ENCODE measurements at regions not wholly inside any gene's neighbourhood (a gene's known extent, or its start where the extent isn't known, plus 50 kb on each side); places are given as distances from the start of the nearest gene placed in this dataset.

- Histone ChIP-seq H3K9me2 (replicated peaks; ENCODE audit: low read length) (no peaks in the 10 kb centered on the region), H3K27ac (ENCODE audit: low read length) (no peak overlapping the region), H3K4me1 (ENCODE audit: insufficient read depth, low read length) (no peaks in the 10 kb centered on the region), H3K27me3 (ENCODE audit: low read length) (no peaks in the 10 kb centered on the region), H3K9me3 (ENCODE audit: low read length) (no peaks in the 10 kb centered on the region), H3F3A (ENCODE audit: low read length, unreplicated experiment) (no peaks in the 10 kb centered on the region), H4K20me1 (ENCODE audit: low read length) (no peaks in the 10 kb centered on the region), H3K9ac (ENCODE audit: low read length) (no peak overlapping the region), H3K79me2 (ENCODE audit: low read length) (no peaks in the 10 kb centered on the region), H2AFZ (ENCODE audit: low read length) (no peak overlapping the region), H3K36me3 (ENCODE audit: low read depth, low read length) (no peaks in the 10 kb centered on the region), H3K4me3 (ENCODE audit: low read length) (no peak overlapping the region), H3K4me2 (ENCODE audit: low read length) (no peak overlapping the region)
- peak; percentile 52 for DNase-seq
- intact Hi-C loops (cut with micrococcal nuclease), result no loop called here
- ATAC-seq, result no peak
- ChIA-PET POLR2A (ENCODE audit: unreplicated experiment) (no interaction called here), CTCF (no interaction called here)
- TF ChIP-seq EZH2phosphoT487 (IDR thresholded peaks at IDR 0.05; ENCODE audit: borderline replicate concordance, low read length) (no peak), CTCF (conservative IDR thresholded peaks at IDR 0.05; ENCODE audit: low read depth, low read length) (no peak)
- BruUV-seq (replicated peaks), result no TSS peak
Measured at GRCh38 chr11:91755526-91755925, 469.1 kb upstream of the FAT3 start.

GRCh38 chr11:91749251-91749650, 475.4 kb upstream of the FAT3 start:
- no peaks in the 10 kb centered on the region for H3K79me2 ChIP-seq (ENCODE audit: low read length)
- BruUV-seq (replicated peaks), result no TSS peak
- intact Hi-C loops (cut with micrococcal nuclease), result no loop called here
- H3K9me3 ChIP-seq (ENCODE audit: low read length), result no peaks in the 10 kb centered on the region
- DNase-seq, result peak; percentile 89
- no peaks in the 10 kb centered on the region for H4K20me1 ChIP-seq (ENCODE audit: low read length)
- CTCF ChIA-PET, result no interaction called here
- H3K9me2 ChIP-seq (replicated peaks; ENCODE audit: low read length), result no peaks in the 10 kb centered on the region
- H3K9ac ChIP-seq (ENCODE audit: low read length), result no peak overlapping the region
- TF ChIP-seq EZH2phosphoT487 (IDR thresholded peaks at IDR 0.05; ENCODE audit: borderline replicate concordance, low read length) (no peak), EZH2 (IDR thresholded peaks at IDR 0.05; ENCODE audit: low read length, unreplicated experiment) (no peak), CTCF (conservative IDR thresholded peaks at IDR 0.05; ENCODE audit: low read depth, low read length) (no peak)
- H3K36me3 ChIP-seq (ENCODE audit: low read depth, low read length), result no peaks in the 10 kb centered on the region
- H3K4me1 ChIP-seq (ENCODE audit: insufficient read depth, low read length), result peaks cover 13% of the 10 kb centered on the region
- H3K4me3 ChIP-seq (ENCODE audit: low read length), result no peak overlapping the region
- POLR2A ChIA-PET (ENCODE audit: unreplicated experiment), result no interaction called here
- peak overlapping the region; percentile 44 for H3K27ac ChIP-seq (ENCODE audit: low read length)
- peak overlapping the region; percentile 21; the same call in 1 of the 2 replicates for H3K4me2 ChIP-seq (ENCODE audit: low read length)
- ATAC-seq, result no peak
- no peak overlapping the region for H2AFZ ChIP-seq (ENCODE audit: low read length)
- no peaks in the 10 kb centered on the region for H3K27me3 ChIP-seq (ENCODE audit: low read length)
- no peaks in the 10 kb centered on the region for H3F3A ChIP-seq (ENCODE audit: low read length, unreplicated experiment)

GRCh38 chr11:91742155-91742554, 482.5 kb upstream of the FAT3 start:
- ChIA-PET CTCF (no interaction called here), POLR2A (ENCODE audit: unreplicated experiment) (no interaction called here)
- Histone ChIP-seq H3K36me3 (ENCODE audit: low read depth, low read length) (no peaks in the 10 kb centered on the region), H3K4me3 (ENCODE audit: low read length) (no peak overlapping the region), H3K4me1 (ENCODE audit: insufficient read depth, low read length) (no peaks in the 10 kb centered on the region), H3K9me2 (replicated peaks; ENCODE audit: low read length) (no peaks in the 10 kb centered on the region), H2AFZ (ENCODE audit: low read length) (0 out of 2 replicates have a peak overlapping the region, but pooled peaks have one; percentile 6), H3F3A (ENCODE audit: low read length, unreplicated experiment) (no peaks in the 10 kb centered on the region), H3K27me3 (ENCODE audit: low read length) (no peaks in the 10 kb centered on the region), H3K4me2 (ENCODE audit: low read length) (no peak overlapping the region), H3K9ac (ENCODE audit: low read length) (no peak overlapping the region), H3K9me3 (ENCODE audit: low read length) (no peaks in the 10 kb centered on the region), H4K20me1 (ENCODE audit: low read length) (no peaks in the 10 kb centered on the region), H3K79me2 (ENCODE audit: low read length) (no peaks in the 10 kb centered on the region), H3K27ac (ENCODE audit: low read length) (no peak overlapping the region)
- TF ChIP-seq EZH2 (IDR thresholded peaks at IDR 0.05; ENCODE audit: low read length, unreplicated experiment) (no peak), CTCF (conservative IDR thresholded peaks at IDR 0.05; ENCODE audit: low read depth, low read length) (no peak), EZH2phosphoT487 (IDR thresholded peaks at IDR 0.05; ENCODE audit: borderline replicate concordance, low read length) (no peak)
- intact Hi-C loops (cut with micrococcal nuclease), result no loop called here
- ATAC-seq (no peak), DNase-seq (no peak)
- BruUV-seq (replicated peaks), result no TSS peak
